Calu3 (cell line): ENCODE measurements at regions not wholly inside any gene's neighbourhood (a gene's known extent, or its start where the extent isn't known, plus 50 kb on each side); places are given as distances from the start of the nearest gene placed in this dataset.

Experiments used
- BruUV-seq: library from RNA; stranded (reverse); fragments of 400-500 nt; replicated peaks from 2 replicates; lab custom pipeline; 2021; lab: Mats Ljungman, UMichigan
- CTCF ChIA-PET: fragments of 300-600 bp; sonication (Branson Sonifier 250); formaldehyde crosslinking; loops from one replicate; lab custom pipeline; 2022; ENCODE audit warnings: antibody characterized with exemption; lab: Charles Lee
- DNase-seq: peaks from one replicate; pipeline ENCODE4 v3.0.0; 2022
- H3K27ac Mint-ChIP-seq: one replicate; pipeline ENCODE4 v1.8.0; 2022; ENCODE audit warnings: mixed read lengths; ENCODE audit not compliant: unreplicated experiment
- H3K27me3 Mint-ChIP-seq: one replicate; pipeline ENCODE4 v1.8.0; 2022; ENCODE audit warnings: mixed read lengths; ENCODE audit not compliant: unreplicated experiment
- H3K36me3 Mint-ChIP-seq: one replicate; pipeline ENCODE4 v1.8.0; 2022; ENCODE audit warnings: mild to moderate bottlenecking, moderate library complexity, mixed read lengths; ENCODE audit not compliant: insufficient read depth, unreplicated experiment
- H3K4me1 Mint-ChIP-seq: one replicate; pipeline ENCODE4 v1.8.0; 2022; ENCODE audit warnings: mild to moderate bottlenecking, low read depth, mixed read lengths; ENCODE audit not compliant: unreplicated experiment
- H3K4me3 Mint-ChIP-seq: one replicate; pipeline ENCODE4 v1.8.0; 2022; ENCODE audit warnings: mild to moderate bottlenecking, low read depth, moderate library complexity, mixed read lengths; ENCODE audit not compliant: unreplicated experiment
- H3K9me3 Mint-ChIP-seq: one replicate; pipeline ENCODE4 v1.8.0; 2022; ENCODE audit warnings: low read depth, mixed read lengths; ENCODE audit not compliant: unreplicated experiment
- CTCF ChIP-seq: fragments of 200-600 bp; IDR thresholded peaks from one replicate; pipeline ENCODE4 v1.8.0; 2022; ENCODE audit warnings: antibody characterized with exemption; ENCODE audit not compliant: unreplicated experiment
- intact Hi-C: fragments of 100-400 bp; cut with micrococcal nuclease; formaldehyde crosslinking; loops from one replicate; pipeline ENCODE4 v1.10.0; 2022; ENCODE audit not compliant: unreplicated experiment

GRCh38 chr16:82544378-82545160, 82.2 kb upstream of the CDH13 start:
- no peak for TF ChIP-seq CTCF
- intact Hi-C loops, result no loop called here
- DNase-seq, result no peak
- Mint-ChIP-seq H3K9me3 (peaks cover 12% of the 10 kb centered on the region), H3K4me1 (no peaks in the 10 kb centered on the region), H3K27me3 (peaks cover 41% of the 10 kb centered on the region), H3K36me3 (no peaks in the 10 kb centered on the region), H3K27ac (no peak overlapping the region), H3K4me3 (no peak overlapping the region)
- CTCF ChIA-PET, result no interaction called here
- BruUV-seq, result no TSS peak

- H3K27ac Mint-ChIP-seq, result no peak overlapping the region
- no peak for TF ChIP-seq CTCF
Observed at GRCh38 chr16:82542714-82543113, 84.1 kb upstream of the CDH13 start.

GRCh38 chr16:82541103-82541502, 85.7 kb upstream of the CDH13 start:
- TF ChIP-seq CTCF, result no peak
- no peak overlapping the region for H3K27ac Mint-ChIP-seq
- H3K36me3 Mint-ChIP-seq, result no peaks in the 10 kb centered on the region
- H3K27me3 Mint-ChIP-seq, result peaks cover 33% of the 10 kb centered on the region
- CTCF ChIA-PET, result no interaction called here
- intact Hi-C loops, result no loop called here
- no peak overlapping the region for H3K4me3 Mint-ChIP-seq
- BruUV-seq, result no TSS peak
- peaks cover 17% of the 10 kb centered on the region for H3K9me3 Mint-ChIP-seq
- H3K4me1 Mint-ChIP-seq, result no peaks in the 10 kb centered on the region
- DNase-seq, result no peak

More at GRCh38 chr16:82542714-82543113, 84.1 kb upstream of the CDH13 start:
- BruUV-seq, result no TSS peak
- Mint-ChIP-seq H3K9me3 (peaks cover 17% of the 10 kb centered on the region), H3K27me3 (peaks cover 33% of the 10 kb centered on the region), H3K36me3 (no peaks in the 10 kb centered on the region), H3K4me3 (no peak overlapping the region), H3K4me1 (no peaks in the 10 kb centered on the region)
- CTCF ChIA-PET, result interaction anchor here (0.6 kb wide), 1 partner anchor 566 kb away, joined by 4 read pairs; no protein-coding TSS in a partner anchor
- intact Hi-C loops, result no loop called here
- no peak for DNase-seq

GRCh38 chr16:82535764-82536163, 91.0 kb upstream of the CDH13 start:
- intact Hi-C loops, result no loop called here
- no peak for TF ChIP-seq CTCF
- BruUV-seq, result no TSS peak
- Mint-ChIP-seq H3K4me1 (no peaks in the 10 kb centered on the region), H3K27ac (no peak overlapping the region), H3K4me3 (no peak overlapping the region), H3K36me3 (no peaks in the 10 kb centered on the region), H3K27me3 (no peaks in the 10 kb centered on the region), H3K9me3 (peaks cover 9% of the 10 kb centered on the region)
- CTCF ChIA-PET, result no interaction called here
- DNase-seq, result no peak
